GM12873 (cell line): ENCODE measurements at regions not wholly inside any gene's neighbourhood (a gene's known extent, or its start where the extent isn't known, plus 50 kb on each side); places are given as distances from the start of the nearest gene placed in this dataset.

Experiments
- CTCF ChIP-seq: IDR thresholded peaks from 2 replicates; pipeline ENCODE4 v1.5.1; 2012; ENCODE audit warnings: low read depth, mild to moderate bottlenecking, moderate library complexity, low read length, control low read depth; ENCODE audit not compliant: insufficient read depth; ENCODE audit errors: missing control alignments

- TF ChIP-seq CTCF = no peak
These were observed 244.0 kb downstream of the GAS1 start for GRCh38 chr9:86703346-86703745.

- TF ChIP-seq CTCF = no peak
These were observed 246.7 kb downstream of the GAS1 start for GRCh38 chr9:86700629-86701028.

GRCh38 chr9:86697999-86698398, 249.3 kb downstream of the GAS1 start:
- TF ChIP-seq CTCF = no peak

GRCh38 chr9:86697213-86697612, 250.1 kb downstream of the GAS1 start:
- TF ChIP-seq CTCF = no peak

- TF ChIP-seq CTCF = no peak
These were observed 251.3 kb downstream of the GAS1 start for GRCh38 chr9:86695910-86696424.

GRCh38 chr9:86690034-86690433, 257.3 kb downstream of the GAS1 start:
- no peak for TF ChIP-seq CTCF

- no peak for TF ChIP-seq CTCF
These were observed 259.5 kb downstream of the GAS1 start for GRCh38 chr9:86687788-86688187.
